ENCODE measurements at regions not wholly inside any gene's neighbourhood (a gene's known extent, or its start where the extent isn't known, plus 50 kb on each side); places are given as distances from the start of the nearest gene placed in this dataset.

GRCh38 chr4:126414741-126415140, 1100.0 kb downstream of the FAT4 start:
- Histone ChIP-seq H3K27ac (ENCODE audit: low read depth in 2 of 2, low read length in 2 of 2) (no peak overlapping the region), H3K36me3 (ENCODE audit: control insufficient read depth in 2 of 3, insufficient read depth in 3 of 3, low read length in 3 of 3) (no peaks in the 10 kb centered on the region), H3K9ac (ENCODE audit: low read length in 3 of 3) (no peak overlapping the region), H3K4me3 (ENCODE audit: low read length in 3 of 3) (no peak overlapping the region), H3K9me3 (ENCODE audit: control insufficient read depth in 2 of 3, insufficient read depth in 1 of 3, low read length in 3 of 3) (no peaks in the 10 kb centered on the region), H3K4me1 (ENCODE audit: control insufficient read depth in 2 of 3, insufficient read depth in 2 of 3, low read depth in 1 of 3, low read length in 3 of 3) (no peaks in the 10 kb centered on the region), H3K27me3 (ENCODE audit: control insufficient read depth, insufficient read depth, low read length) (no peaks in the 10 kb centered on the region)
- no peak for DNase-seq
- intact Hi-C loops (cut with DNase I) = no loop called here
- FAIRE-seq = no peak
- TF ChIP-seq CTCF (IDR thresholded peaks at IDR 0.05; ENCODE audit: borderline replicate concordance, extremely low read depth, insufficient read depth) = no peak

DNA sequence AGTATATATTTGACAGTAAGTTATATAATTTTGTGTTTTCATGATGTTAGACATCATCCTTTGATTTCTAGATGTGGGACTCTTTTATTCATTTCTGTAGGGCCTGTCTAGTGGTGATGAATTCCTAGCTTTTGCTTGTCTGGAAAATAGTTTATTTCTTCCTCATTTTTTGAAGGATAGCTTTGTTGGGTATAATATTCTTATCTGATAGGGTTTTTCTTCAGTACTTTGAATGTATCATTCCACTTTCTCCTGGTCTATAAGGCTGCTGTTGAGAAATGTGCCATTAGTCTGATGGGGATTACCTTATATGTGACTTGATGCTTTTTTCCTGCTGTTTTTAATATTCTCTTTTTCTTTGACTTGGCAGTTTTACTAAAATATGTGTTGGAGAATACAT, 1104.5 kb downstream of the FAT4 start:
- no peak for FAIRE-seq
- intact Hi-C loops (cut with DNase I) = no loop called here

GRCh38 chr4:126427853-126428252, 1113.1 kb downstream of the FAT4 start:
- Histone ChIP-seq H3K9ac (ENCODE audit: low read length in 3 of 3) (no peak overlapping the region), H3K27me3 (ENCODE audit: control insufficient read depth, insufficient read depth, low read length) (no peaks in the 10 kb centered on the region), H3K36me3 (ENCODE audit: control insufficient read depth in 2 of 3, insufficient read depth in 3 of 3, low read length in 3 of 3) (no peaks in the 10 kb centered on the region), H3K27ac (ENCODE audit: low read depth in 2 of 2, low read length in 2 of 2) (no peak overlapping the region), H3K9me3 (ENCODE audit: control insufficient read depth in 2 of 3, insufficient read depth in 1 of 3, low read length in 3 of 3) (peaks cover 0 to 2% (median 0%) of the 10 kb centered on the region in 3 donors), H3K4me1 (ENCODE audit: control insufficient read depth in 2 of 3, insufficient read depth in 2 of 3, low read depth in 1 of 3, low read length in 3 of 3) (no peaks in the 10 kb centered on the region), H3K4me3 (ENCODE audit: low read length in 3 of 3) (no peak overlapping the region)
- FAIRE-seq (no peak), DNase-seq (no peak)
- no peak for TF ChIP-seq CTCF (IDR thresholded peaks at IDR 0.05; ENCODE audit: borderline replicate concordance, extremely low read depth, insufficient read depth)
- intact Hi-C loops (cut with DNase I) = no loop called here

More for the DNA sequence above, 1104.5 kb downstream of the FAT4 start:
- H3K36me3 ChIP-seq (ENCODE audit: control insufficient read depth in 2 of 3, insufficient read depth in 3 of 3, low read length in 3 of 3) = no peaks in the 10 kb centered on the region
- peaks cover 0 to 6% (median 0%) of the 10 kb centered on the region in 3 donors for H3K9me3 ChIP-seq (ENCODE audit: control insufficient read depth in 2 of 3, insufficient read depth in 1 of 3, low read length in 3 of 3)
- TF ChIP-seq CTCF (IDR thresholded peaks at IDR 0.05; ENCODE audit: borderline replicate concordance, extremely low read depth, insufficient read depth) = no peak
- H3K27ac ChIP-seq (ENCODE audit: low read depth in 2 of 2, low read length in 2 of 2) = no peak overlapping the region
- DNase-seq = no peak
- H3K27me3 ChIP-seq (ENCODE audit: control insufficient read depth, insufficient read depth, low read length) = no peaks in the 10 kb centered on the region
- H3K4me3 ChIP-seq (ENCODE audit: low read length in 3 of 3) = no peak overlapping the region
- no peak overlapping the region for H3K9ac ChIP-seq (ENCODE audit: low read length in 3 of 3)
- no peaks in the 10 kb centered on the region for H3K4me1 ChIP-seq (ENCODE audit: control insufficient read depth in 2 of 3, insufficient read depth in 2 of 3, low read depth in 1 of 3, low read length in 3 of 3)

DNA sequence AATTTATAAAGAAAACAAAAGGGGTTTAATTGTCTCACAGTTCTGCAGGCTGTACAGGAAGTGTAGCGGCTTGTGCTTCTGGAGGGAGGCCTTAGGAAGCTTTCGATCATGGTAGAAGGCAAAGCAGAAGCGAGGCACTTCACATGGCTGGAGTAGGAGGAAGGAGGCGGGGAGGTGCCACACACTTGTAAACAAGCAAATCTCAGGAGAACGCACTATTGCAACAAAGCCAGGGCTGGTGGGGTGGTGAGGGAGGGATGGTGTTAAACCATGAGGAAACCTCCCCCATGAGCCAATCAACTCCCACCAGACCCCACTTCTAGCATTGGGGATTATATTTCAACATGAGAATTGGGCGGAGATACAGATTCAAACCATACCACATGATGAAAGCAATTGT, 1116.3 kb downstream of the FAT4 start:
- Histone ChIP-seq H3K4me3 (ENCODE audit: low read length in 3 of 3) (no peak overlapping the region), H3K36me3 (ENCODE audit: control insufficient read depth in 2 of 3, insufficient read depth in 3 of 3, low read length in 3 of 3) (no peaks in the 10 kb centered on the region), H3K9me3 (ENCODE audit: control insufficient read depth in 2 of 3, insufficient read depth in 1 of 3, low read length in 3 of 3) (no peaks in the 10 kb centered on the region), H3K27me3 (ENCODE audit: control insufficient read depth, insufficient read depth, low read length) (no peaks in the 10 kb centered on the region), H3K4me1 (ENCODE audit: control insufficient read depth in 2 of 3, insufficient read depth in 2 of 3, low read depth in 1 of 3, low read length in 3 of 3) (no peaks in the 10 kb centered on the region), H3K27ac (ENCODE audit: low read depth in 2 of 2, low read length in 2 of 2) (no peak overlapping the region), H3K9ac (ENCODE audit: low read length in 3 of 3) (no peak overlapping the region)
- TF ChIP-seq CTCF (IDR thresholded peaks at IDR 0.05; ENCODE audit: borderline replicate concordance, extremely low read depth, insufficient read depth) = no peak
- intact Hi-C loops (cut with DNase I) = no loop called here
- no peak for FAIRE-seq
- DNase-seq = no peak

All from kidney (tissue), 13 donors.